Limb (tissue), 2 donors: ENCODE measurements at regions not wholly inside any gene's neighbourhood (a gene's known extent, or its start where the extent isn't known, plus 50 kb on each side); places are given as distances from the start of the nearest gene placed in this dataset.
"Not testable (repeated sequence)": the region's sequence is repeated elsewhere in the genome, so short reads cannot be mapped to it uniquely, and the experiment has no call there.

Source experiments
- DNase-seq, 2 donors: peaks; one replicate each; pipeline ENCODE4 v3.0.0-alpha.2; 2016; ENCODE audit errors: extremely low spot score in 2 of 2

GRCh38 chr16:26497896-26498295, 568.8 kb upstream of the C16orf82 start:
- DNase-seq: no peak

- no peak for DNase-seq
Measured at GRCh38 chr16:26500326-26500725, 566.4 kb upstream of the C16orf82 start.

DNA sequence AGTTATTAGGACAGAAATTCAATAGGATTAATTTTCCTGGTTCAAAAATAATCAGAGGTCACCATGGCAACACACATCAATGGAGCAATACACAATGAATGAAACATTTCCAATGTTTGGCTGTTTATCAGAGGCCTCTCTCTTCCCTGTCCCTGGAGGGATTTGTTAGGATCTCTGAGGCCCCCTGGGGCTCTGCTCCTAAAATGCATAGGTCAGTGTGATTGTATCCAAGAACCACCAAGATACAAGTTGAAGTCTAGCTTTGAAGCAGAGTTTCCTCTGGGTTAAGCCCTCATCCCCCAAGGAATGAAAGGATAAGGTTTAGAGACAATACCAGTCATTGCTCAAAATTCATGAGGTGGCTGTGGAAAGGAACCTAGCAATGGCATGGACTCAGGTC, 561.2 kb upstream of the C16orf82 start:
- no peak for DNase-seq

- not testable (repeated sequence) for DNase-seq
Measured at GRCh38 chr16:26508946-26509345, 557.8 kb upstream of the C16orf82 start.

GRCh38 chr16:26510924-26511323, 555.8 kb upstream of the C16orf82 start:
- no peak for DNase-seq

GRCh38 chr16:26511463-26511862, 555.3 kb upstream of the C16orf82 start:
- DNase-seq: no peak

DNA sequence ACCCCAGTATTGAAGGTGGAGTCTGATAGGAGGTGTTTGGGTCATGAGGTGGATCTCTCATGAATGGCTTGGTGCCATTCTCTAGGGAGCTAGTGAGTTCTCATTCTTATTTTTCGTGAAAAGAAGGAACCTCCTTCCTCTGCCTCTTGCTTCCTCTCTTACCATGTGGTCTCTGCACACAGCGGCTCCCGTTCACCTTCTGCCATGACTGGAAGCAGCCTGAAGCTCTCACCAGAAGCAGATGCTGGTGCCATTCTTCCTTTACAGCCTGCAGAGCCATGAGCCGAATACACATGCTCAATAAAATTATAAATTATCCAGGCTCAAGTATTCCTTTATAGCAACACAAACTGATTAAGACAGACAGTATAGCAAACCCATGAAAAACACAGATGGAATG, 545.1 kb upstream of the C16orf82 start:
- DNase-seq: no peak

GRCh38 chr16:26524281-26524680, 542.4 kb upstream of the C16orf82 start:
- peak in 1 of 2 donors; percentile 42 for DNase-seq

DNA sequence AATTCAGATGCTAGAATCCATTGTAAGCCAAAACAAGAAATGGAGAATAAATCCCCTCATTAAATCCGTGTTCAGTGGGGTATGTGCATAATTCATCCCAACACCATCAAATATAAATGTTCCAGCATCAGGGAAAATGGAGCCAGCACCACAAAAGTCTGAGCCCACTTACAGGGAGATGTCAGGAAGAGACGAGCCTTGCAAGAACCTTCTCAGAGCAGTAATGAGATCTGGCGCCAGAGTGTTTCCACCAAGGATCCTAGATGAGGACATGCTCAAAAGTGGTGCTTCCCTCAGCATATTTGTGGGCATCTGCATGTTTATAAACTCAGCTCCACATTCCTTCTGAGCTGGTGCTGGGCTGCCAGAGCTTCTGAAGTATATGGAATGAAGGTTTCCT, 541.9 kb upstream of the C16orf82 start:
- no peak for DNase-seq

DNA sequence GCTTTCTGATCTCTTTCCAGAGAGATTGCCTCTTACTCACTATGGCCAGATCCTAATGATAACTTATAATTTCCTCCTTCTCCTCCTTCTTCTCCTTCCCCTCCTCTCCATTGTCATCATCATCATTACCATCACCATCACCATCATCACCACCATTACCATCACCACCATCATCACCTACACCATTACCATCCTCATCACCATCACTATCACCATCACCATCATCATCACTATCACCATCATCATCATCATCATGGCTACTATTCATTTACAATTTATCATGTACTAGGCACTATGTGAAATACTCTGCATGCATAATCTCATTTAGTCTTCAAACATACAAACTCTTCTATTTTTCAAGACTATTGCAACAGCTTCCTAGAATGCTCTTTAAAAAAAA, 540.9 kb upstream of the C16orf82 start:
- DNase-seq: no peak

DNA sequence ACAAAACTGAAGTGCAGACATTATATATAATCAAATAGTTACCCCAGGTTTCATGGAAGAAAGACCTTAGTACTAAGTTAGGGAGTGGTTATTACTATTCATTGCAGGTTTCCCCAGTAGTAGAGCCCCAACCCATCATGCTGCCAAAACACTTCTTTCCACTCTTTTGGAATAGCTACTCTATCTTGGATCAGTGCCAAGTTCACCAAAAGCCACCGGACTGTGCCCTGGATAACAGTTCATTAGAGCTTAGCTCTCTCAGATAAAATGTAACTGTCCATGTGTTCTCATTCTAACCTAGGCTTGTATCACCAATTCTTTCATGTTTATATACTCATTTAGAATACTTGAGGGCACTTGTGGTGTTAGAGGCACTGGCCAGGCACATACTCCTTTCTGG, 540.1 kb upstream of the C16orf82 start:
- DNase-seq: no peak

DNA sequence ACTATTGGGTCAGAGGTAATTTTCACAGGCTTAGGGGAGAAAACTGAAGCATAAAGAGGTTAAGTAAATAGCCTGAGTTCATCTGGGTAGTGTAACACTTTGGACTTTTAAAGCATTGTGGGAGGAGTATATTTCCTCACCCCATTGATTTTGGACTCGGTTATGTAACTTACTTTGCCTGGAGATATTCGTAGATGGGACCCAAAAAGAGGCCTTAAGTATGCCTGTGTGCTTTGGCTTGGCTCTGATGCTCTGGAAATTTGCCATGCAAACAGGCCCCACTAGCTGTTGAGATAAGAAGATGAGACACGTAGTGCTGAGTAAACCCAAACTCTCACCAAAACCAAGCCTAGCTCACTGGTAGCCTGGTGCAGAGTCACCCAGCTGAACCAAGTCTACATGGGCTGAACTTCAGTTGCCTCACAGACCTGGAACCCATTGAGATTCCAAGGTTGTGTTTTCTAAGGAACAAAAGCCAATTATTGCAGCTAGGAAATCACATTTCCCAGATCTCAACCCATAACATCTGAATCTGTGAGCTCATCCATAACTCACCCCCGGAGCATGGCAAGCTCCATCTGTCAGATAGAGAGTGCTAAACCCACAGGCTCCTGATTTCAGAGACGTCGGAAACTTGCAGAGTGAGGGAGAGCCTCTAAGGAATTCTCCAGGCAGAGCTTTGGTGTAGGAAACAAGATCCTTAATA, 536.0 kb upstream of the C16orf82 start:
- no peak for DNase-seq

- no peak for DNase-seq
Measured at GRCh38 chr16:26531290-26531730, 535.4 kb upstream of the C16orf82 start.

- no peak for DNase-seq
Measured at GRCh38 chr16:26532456-26532855, 534.3 kb upstream of the C16orf82 start.

DNA sequence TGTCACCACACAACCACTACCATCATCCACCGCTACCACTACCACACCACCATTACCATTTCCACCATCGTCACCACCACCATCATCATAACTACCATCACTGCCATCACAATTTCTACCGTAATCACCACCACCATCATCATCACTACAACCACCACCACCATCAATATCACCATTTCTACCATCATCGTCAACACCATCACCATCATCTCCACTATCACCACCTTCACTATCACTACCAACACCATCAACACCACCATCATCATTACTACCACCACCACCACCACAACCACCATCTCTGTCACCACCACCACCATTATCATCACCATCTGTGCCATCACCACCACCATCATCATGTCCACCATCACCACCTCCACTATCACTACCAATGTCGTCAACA, 524.5 kb upstream of the C16orf82 start:
- no peak for DNase-seq

GRCh38 chr16:26546573-26546972, 520.2 kb upstream of the C16orf82 start:
- DNase-seq: no peak

- DNase-seq: no peak
Measured at GRCh38 chr16:26547681-26548080, 519.0 kb upstream of the C16orf82 start.

DNA sequence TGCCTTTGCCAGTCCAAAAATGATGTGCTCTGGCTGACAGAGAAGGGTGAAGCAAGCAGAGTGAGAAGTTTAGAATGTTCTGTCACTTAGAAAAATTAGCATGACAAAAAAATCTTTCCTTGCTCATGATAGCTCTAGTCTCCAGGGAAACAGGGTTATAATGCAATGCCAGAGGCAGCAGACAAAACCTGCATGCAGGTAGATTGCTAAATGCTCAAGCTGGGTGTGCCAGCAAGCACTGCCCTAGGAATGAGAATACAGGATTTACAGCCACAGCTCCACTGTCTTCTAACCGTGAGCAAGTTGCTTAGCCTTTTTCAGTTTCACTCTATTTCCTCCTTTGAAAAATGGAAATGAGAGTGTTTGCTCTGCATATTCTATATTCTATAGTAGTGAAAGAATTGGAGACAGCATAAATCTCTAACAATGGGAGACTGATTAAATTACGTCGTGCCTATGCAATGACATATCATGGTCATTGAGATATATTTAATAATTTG, 516.6 kb upstream of the C16orf82 start:
- DNase-seq: no peak

- DNase-seq: no peak
Measured at GRCh38 chr16:26554030-26554429, 512.7 kb upstream of the C16orf82 start.

GRCh38 chr16:26561303-26561702, 505.4 kb upstream of the C16orf82 start:
- no peak for DNase-seq

- DNase-seq: no peak
Measured at GRCh38 chr16:26563018-26563417, 503.7 kb upstream of the C16orf82 start.

DNA sequence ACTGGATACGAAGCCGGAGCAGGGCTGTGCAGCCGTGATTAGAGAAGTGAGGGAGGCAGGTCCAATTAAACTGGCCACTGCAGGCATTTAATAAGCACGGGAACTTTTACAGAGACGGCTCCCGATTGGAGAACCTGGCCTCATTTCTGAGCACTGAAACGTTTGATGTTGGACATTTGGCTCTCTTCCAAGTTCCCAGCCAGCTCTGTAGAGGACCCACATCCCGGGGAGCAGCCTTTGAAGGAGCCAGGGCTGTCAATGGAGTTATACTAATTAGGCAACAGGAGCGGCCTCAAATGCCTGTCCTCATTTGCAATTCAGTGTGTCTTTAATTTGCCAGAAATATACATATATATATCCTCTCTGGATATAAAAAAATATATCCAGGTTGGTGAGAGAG, 499.4 kb upstream of the C16orf82 start:
- DNase-seq: no peak

GRCh38 chr16:26569793-26570192, 496.9 kb upstream of the C16orf82 start:
- peak; percentile 33 to 40 for DNase-seq

GRCh38 chr16:26578748-26579147, 488.0 kb upstream of the C16orf82 start:
- DNase-seq: no peak
